ENCODE measurements at regions not wholly inside any gene's neighbourhood (a gene's known extent, or its start where the extent isn't known, plus 50 kb on each side); places are given as distances from the start of the nearest gene placed in this dataset.

DNA sequence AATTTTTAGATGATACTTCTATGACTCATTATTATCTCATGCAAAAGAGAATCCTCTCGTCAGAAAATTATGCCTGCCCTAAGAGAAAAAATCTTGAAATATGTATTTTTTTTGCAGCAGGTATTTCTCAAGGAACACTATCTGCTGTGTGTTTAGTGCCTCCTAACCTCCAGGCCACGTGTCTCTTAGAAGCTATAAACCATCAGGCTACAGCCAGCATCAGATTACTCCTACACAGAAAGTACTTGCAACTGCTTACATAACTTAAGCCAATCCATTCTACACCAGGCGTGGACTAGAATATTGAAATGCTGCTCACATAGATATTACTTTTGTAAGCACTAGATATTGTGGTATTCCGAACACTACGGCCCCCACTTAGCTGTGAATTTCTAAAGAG is 933.4 kb downstream of the PLA2G4A start:
- DNase-seq (ENCODE audit: low spot score) = no peak
- H3K27ac Mint-ChIP-seq (ENCODE audit: unreplicated experiment) = no peak overlapping the region
- H3K36me3 Mint-ChIP-seq (ENCODE audit: low read depth) = peaks cover under 1% of the 10 kb centered on the region
- TF ChIP-seq, protein P1, sequence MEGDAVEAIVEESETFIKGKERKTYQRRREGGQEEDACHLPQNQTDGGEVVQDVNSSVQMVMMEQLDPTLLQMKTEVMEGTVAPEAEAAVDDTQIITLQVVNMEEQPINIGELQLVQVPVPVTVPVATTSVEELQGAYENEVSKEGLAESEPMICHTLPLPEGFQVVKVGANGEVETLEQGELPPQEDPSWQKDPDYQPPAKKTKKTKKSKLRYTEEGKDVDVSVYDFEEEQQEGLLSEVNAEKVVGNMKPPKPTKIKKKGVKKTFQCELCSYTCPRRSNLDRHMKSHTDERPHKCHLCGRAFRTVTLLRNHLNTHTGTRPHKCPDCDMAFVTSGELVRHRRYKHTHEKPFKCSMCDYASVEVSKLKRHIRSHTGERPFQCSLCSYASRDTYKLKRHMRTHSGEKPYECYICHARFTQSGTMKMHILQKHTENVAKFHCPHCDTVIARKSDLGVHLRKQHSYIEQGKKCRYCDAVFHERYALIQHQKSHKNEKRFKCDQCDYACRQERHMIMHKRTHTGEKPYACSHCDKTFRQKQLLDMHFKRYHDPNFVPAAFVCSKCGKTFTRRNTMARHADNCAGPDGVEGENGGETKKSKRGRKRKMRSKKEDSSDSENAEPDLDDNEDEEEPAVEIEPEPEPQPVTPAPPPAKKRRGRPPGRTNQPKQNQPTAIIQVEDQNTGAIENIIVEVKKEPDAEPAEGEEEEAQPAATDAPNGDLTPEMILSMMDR (IDR thresholded peaks at IDR 0.05) = no peak
- H3K27me3 Mint-ChIP-seq (ENCODE audit: low read depth) = no peaks in the 10 kb centered on the region
- peaks cover 3% of the 10 kb centered on the region for H3K4me1 Mint-ChIP-seq (ENCODE audit: low read depth)
- peaks cover 4% of the 10 kb centered on the region for H3K9me3 Mint-ChIP-seq (ENCODE audit: low read depth)
- no peak overlapping the region for H3K4me3 Mint-ChIP-seq (ENCODE audit: unreplicated experiment)

DNA sequence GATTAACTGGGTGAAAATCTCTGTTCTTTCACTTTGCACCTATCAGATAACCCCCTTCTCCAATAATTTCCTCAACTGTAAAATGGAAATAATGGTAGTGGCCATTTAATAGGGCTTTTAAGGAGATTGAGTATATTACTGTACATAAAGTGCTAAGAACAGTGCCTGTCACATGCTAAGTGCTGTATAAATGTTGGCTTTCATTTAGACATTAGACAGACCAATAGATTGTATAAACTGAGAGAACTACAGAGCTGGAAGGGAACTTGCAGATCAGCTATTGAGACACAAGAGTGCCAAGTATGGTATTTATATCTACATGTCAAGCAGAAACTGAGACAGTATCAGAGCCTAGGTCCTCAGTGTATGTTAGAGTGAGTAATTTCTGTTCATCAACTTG is 934.7 kb downstream of the PLA2G4A start:
- Mint-ChIP-seq H3K36me3 (ENCODE audit: low read depth) (no peaks in the 10 kb centered on the region), H3K4me3 (ENCODE audit: unreplicated experiment) (no peak overlapping the region), H3K27me3 (ENCODE audit: low read depth) (no peaks in the 10 kb centered on the region), H3K9me3 (ENCODE audit: low read depth) (peaks cover 3% of the 10 kb centered on the region), H3K27ac (ENCODE audit: unreplicated experiment) (no peak overlapping the region), H3K4me1 (ENCODE audit: low read depth) (peaks cover 3% of the 10 kb centered on the region)
- TF ChIP-seq, protein P1 (IDR thresholded peaks at IDR 0.05) = no peak
- no peak for DNase-seq (ENCODE audit: low spot score)

DNA sequence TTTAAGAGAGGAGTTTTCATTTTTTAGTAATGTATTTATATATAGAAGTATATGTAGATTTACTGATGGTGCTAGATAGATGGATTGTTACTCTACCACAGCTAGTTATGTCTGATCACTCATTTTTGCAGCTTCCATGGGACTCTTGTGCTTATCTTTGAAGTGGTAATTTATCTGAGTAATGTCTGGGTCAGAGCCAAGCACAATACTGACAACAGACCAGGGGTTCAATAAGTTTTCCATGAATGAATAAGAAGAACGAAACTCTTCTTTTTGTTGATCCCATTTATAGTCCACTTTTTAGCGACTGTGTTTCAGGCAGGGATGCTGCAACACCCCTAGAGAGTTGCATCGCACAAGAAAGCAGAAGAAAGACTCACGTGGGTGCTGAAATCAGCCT is 935.2 kb downstream of the PLA2G4A start:
- no peak overlapping the region for H3K4me3 Mint-ChIP-seq (ENCODE audit: unreplicated experiment)
- H3K27ac Mint-ChIP-seq (ENCODE audit: unreplicated experiment) = no peak overlapping the region
- no peak for DNase-seq (ENCODE audit: low spot score)
- peaks cover 3% of the 10 kb centered on the region for H3K9me3 Mint-ChIP-seq (ENCODE audit: low read depth)
- H3K27me3 Mint-ChIP-seq (ENCODE audit: low read depth) = no peaks in the 10 kb centered on the region
- no peaks in the 10 kb centered on the region for H3K36me3 Mint-ChIP-seq (ENCODE audit: low read depth)
- peaks cover 3% of the 10 kb centered on the region for H3K4me1 Mint-ChIP-seq (ENCODE audit: low read depth)
- TF ChIP-seq, protein P1 (IDR thresholded peaks at IDR 0.05) = no peak

DNA sequence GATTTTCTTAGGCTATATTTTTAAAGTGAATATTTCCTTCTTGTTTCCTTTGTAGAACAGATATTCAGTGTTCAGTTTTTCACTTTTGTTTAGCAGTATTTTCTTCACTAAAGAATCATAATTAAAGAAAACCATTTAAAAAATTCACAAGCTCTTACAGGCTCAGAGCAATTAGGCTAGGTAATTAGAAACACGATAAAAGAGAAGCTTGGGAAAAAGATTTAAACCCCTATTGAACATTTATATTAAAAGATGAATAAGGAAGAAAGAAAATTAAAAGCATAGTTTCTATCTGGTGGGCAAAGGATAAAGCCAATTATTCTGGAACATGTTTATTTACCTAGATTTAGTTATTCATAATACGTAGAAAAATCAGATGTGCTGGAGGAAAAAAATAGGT is 942.6 kb downstream of the PLA2G4A start:
- Mint-ChIP-seq H3K9me3 (ENCODE audit: low read depth) (no peaks in the 10 kb centered on the region), H3K27ac (ENCODE audit: unreplicated experiment) (no peak overlapping the region), H3K4me3 (ENCODE audit: unreplicated experiment) (no peak overlapping the region), H3K36me3 (ENCODE audit: low read depth) (no peaks in the 10 kb centered on the region), H3K27me3 (ENCODE audit: low read depth) (peaks cover 2% of the 10 kb centered on the region), H3K4me1 (ENCODE audit: low read depth) (no peaks in the 10 kb centered on the region)
- TF ChIP-seq, protein P1 (IDR thresholded peaks at IDR 0.05) = no peak
- no peak for DNase-seq (ENCODE audit: low spot score)

DNA sequence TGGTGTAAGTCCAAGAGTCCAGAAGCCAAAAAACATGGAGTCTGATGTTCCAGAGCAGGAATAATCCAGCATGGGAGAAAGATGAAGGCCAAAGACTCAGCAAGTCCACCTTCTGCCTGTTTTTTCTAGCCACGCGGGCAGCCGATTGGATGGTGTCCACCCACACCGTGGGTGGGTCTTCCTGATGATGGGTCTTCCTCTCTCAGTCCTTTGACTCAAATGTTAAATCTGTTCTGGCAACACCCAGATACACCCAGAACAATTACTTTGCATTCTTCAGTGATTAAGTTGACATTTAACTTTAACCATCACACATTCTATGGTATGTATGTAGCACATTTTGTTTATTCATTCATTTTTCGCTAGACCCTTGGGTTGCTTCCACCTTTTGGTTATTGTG is 944.4 kb downstream of the PLA2G4A start:
- TF ChIP-seq, protein P1 (IDR thresholded peaks at IDR 0.05) = no peak
- no peaks in the 10 kb centered on the region for H3K36me3 Mint-ChIP-seq (ENCODE audit: low read depth)
- no peak overlapping the region for H3K4me3 Mint-ChIP-seq (ENCODE audit: unreplicated experiment)
- H3K4me1 Mint-ChIP-seq (ENCODE audit: low read depth) = no peaks in the 10 kb centered on the region
- no peak for DNase-seq (ENCODE audit: low spot score)
- H3K27ac Mint-ChIP-seq (ENCODE audit: unreplicated experiment) = no peak overlapping the region
- H3K27me3 Mint-ChIP-seq (ENCODE audit: low read depth) = peaks cover 2% of the 10 kb centered on the region
- no peaks in the 10 kb centered on the region for H3K9me3 Mint-ChIP-seq (ENCODE audit: low read depth)

Measured in chondrocyte (in vitro differentiated cells).